PC-3 (cell line): ENCODE measurements at regions not wholly inside any gene's neighbourhood (a gene's known extent, or its start where the extent isn't known, plus 50 kb on each side); places are given as distances from the start of the nearest gene placed in this dataset.

Experiments
- ATAC-seq: fragments of 200-7000 bp; cut with Tn5 transposase; 2 replicates; pipeline ENCODE4 v1.9.1; 2020; ENCODE audit warnings: mild to moderate bottlenecking, moderate library complexity
- BruUV-seq: library from RNA; stranded (reverse); fragments of 400-500 nt; replicated peaks from 2 replicates; lab custom pipeline; 2021; lab: Mats Ljungman, UMichigan
- CTCF ChIA-PET: fragments of 300-600 bp; sonication (Branson Sonifier 250); formaldehyde crosslinking; loops from one replicate; lab custom pipeline; 2022; ENCODE audit warnings: antibody characterized with exemption; lab: Charles Lee
- POLR2A ChIA-PET: fragments of 300-600 bp; sonication (Branson Sonifier 250); formaldehyde crosslinking; loops from one replicate; lab custom pipeline; 2022; ENCODE audit warnings: antibody characterized with exemption; ENCODE audit not compliant: unreplicated experiment; lab: Charles Lee
- DNase-seq: peaks from one replicate; pipeline ENCODE4 v3.0.0-alpha.2; 2015
- H2AFZ ChIP-seq: fragments of 300-600 bp; sonication (generic); 2 replicates; pipeline ENCODE4 v1.6.0; 2016; ENCODE audit warnings: antibody characterized with exemption, low read length
- H3F3A ChIP-seq: fragments of 300-600 bp; sonication (generic); one replicate; pipeline ENCODE4 v1.6.0; 2017; ENCODE audit warnings: antibody characterized with exemption, low read length, control low read depth, mild to moderate bottlenecking; ENCODE audit not compliant: unreplicated experiment
- H3K27ac ChIP-seq: fragments of 300-600 bp; sonication (generic); 2 replicates; pipeline ENCODE4 v1.5.1; 2016; ENCODE audit warnings: mild to moderate bottlenecking, low read length
- H3K27me3 ChIP-seq: fragments of 300-600 bp; sonication (generic); 2 replicates; pipeline ENCODE4 v1.6.1; 2016; ENCODE audit warnings: low read length, mixed read lengths
- H3K36me3 ChIP-seq: fragments of 300-600 bp; sonication (generic); 2 replicates; pipeline ENCODE4 v1.6.1; 2016; ENCODE audit warnings: low read depth, mixed run types, low read length, mixed read lengths
- H3K4me1 ChIP-seq: fragments of 300-600 bp; sonication (generic); 2 replicates; pipeline ENCODE4 v1.5.1; 2016; ENCODE audit warnings: low read length; ENCODE audit not compliant: insufficient read depth
- H3K4me2 ChIP-seq: fragments of 300-600 bp; sonication (generic); 2 replicates; pipeline ENCODE4 v1.6.0; 2016; ENCODE audit warnings: low read length
- H3K4me3 ChIP-seq: fragments of 300-600 bp; sonication (generic); 2 replicates; pipeline ENCODE4 v1.5.1; 2016; ENCODE audit warnings: mild to moderate bottlenecking, low read length, mixed read lengths
- H3K79me2 ChIP-seq: fragments of 300-600 bp; sonication (generic); 2 replicates; pipeline ENCODE4 v1.6.1; 2017; ENCODE audit warnings: low read length, mixed read lengths
- H3K9ac ChIP-seq: fragments of 300-600 bp; sonication (generic); 2 replicates; pipeline ENCODE4 v1.6.0; 2016; ENCODE audit warnings: mild to moderate bottlenecking, low read length
- H3K9me2 ChIP-seq: fragments of 300-600 bp; sonication (generic); replicated peaks from 2 replicates; pipeline ENCODE4 v1.6.1; 2016; ENCODE audit warnings: mixed run types, low read length, mixed read lengths
- H3K9me3 ChIP-seq: fragments of 300-600 bp; sonication (generic); 2 replicates; pipeline ENCODE4 v1.6.1; 2016; ENCODE audit warnings: low read length, mixed read lengths
- H4K20me1 ChIP-seq: fragments of 300-600 bp; sonication (generic); 2 replicates; pipeline ENCODE4 v1.6.1; 2016; ENCODE audit warnings: low read length, mixed read lengths
- CTCF ChIP-seq: fragments of 300-600 bp; sonication (generic); conservative IDR thresholded peaks from 2 replicates; pipeline ENCODE4 v1.5.1; 2017; ENCODE audit warnings: antibody characterized with exemption, low read depth, mild to moderate bottlenecking, low read length
- EZH2 ChIP-seq: fragments of 300-600 bp; sonication (generic); IDR thresholded peaks from one replicate; pipeline ENCODE4 v1.6.1; 2017; ENCODE audit warnings: antibody characterized with exemption, mild to moderate bottlenecking, low read length; ENCODE audit not compliant: unreplicated experiment
- EZH2phosphoT487 ChIP-seq: fragments of 300-600 bp; sonication (generic); IDR thresholded peaks from 2 replicates; pipeline ENCODE4 v1.6.1; 2018; ENCODE audit warnings: mild to moderate bottlenecking, antibody characterized with exemption, low read length, borderline replicate concordance
- intact Hi-C: fragments of 100-400 bp; cut with micrococcal nuclease; formaldehyde crosslinking; loops from 2 replicates; pipeline ENCODE4 v1.9.0; 2023

GRCh38 chr12:9260931-9261330 is 52.7 kb upstream of the PZP start:
- POLR2A ChIA-PET = no interaction called here
- CTCF ChIA-PET = no interaction called here
- no peak for DNase-seq

GRCh38 chr12:9258676-9259075 is 50.5 kb upstream of the PZP start:
- intact Hi-C loops = no loop called here
- no peaks in the 10 kb centered on the region for H3K4me1 ChIP-seq
- no peaks in the 10 kb centered on the region for H3K9me3 ChIP-seq
- no peak overlapping the region for H3K27ac ChIP-seq
- no peaks in the 10 kb centered on the region for H3K36me3 ChIP-seq
- H3K4me3 ChIP-seq = no peak overlapping the region
- H3K27me3 ChIP-seq = peaks cover 65% of the 10 kb centered on the region
- DNase-seq = no peak
- H3K9me2 ChIP-seq = no peaks in the 10 kb centered on the region
- no peak for ATAC-seq
- no peak overlapping the region for H2AFZ ChIP-seq
- H3K79me2 ChIP-seq = no peaks in the 10 kb centered on the region
- BruUV-seq = no TSS peak
- no peak for TF ChIP-seq EZH2
- no peak for TF ChIP-seq EZH2phosphoT487
- H4K20me1 ChIP-seq = no peaks in the 10 kb centered on the region
- H3K4me2 ChIP-seq = no peak overlapping the region
- ChIA-PET POLR2A (no interaction called here), CTCF (no interaction called here)
- no peaks in the 10 kb centered on the region for H3F3A ChIP-seq
- H3K9ac ChIP-seq = no peak overlapping the region

More at GRCh38 chr12:9260931-9261330, 52.7 kb upstream of the PZP start:
- Histone ChIP-seq H3K4me1 (no peaks in the 10 kb centered on the region), H3K27ac (no peak overlapping the region), H4K20me1 (no peaks in the 10 kb centered on the region), H3K27me3 (peaks cover 52% of the 10 kb centered on the region), H3K9me2 (no peaks in the 10 kb centered on the region), H3K9ac (no peak overlapping the region), H3K36me3 (no peaks in the 10 kb centered on the region), H3K4me2 (no peak overlapping the region), H2AFZ (no peak overlapping the region), H3F3A (no peaks in the 10 kb centered on the region), H3K79me2 (no peaks in the 10 kb centered on the region), H3K9me3 (no peaks in the 10 kb centered on the region), H3K4me3 (no peak overlapping the region)
- ATAC-seq = no peak
- TF ChIP-seq CTCF (no peak), EZH2 (no peak), EZH2phosphoT487 (no peak)
- intact Hi-C loops = no loop called here
- no TSS peak for BruUV-seq
